Activated CD8-positive, alpha-beta memory T cell treated with anti-CD3 and anti-CD28 coated beads, Interleukin-2, amount 10 ng/mL, durations not matched to agents 7 days and 5 days (primary cell): ENCODE measurements at regions not wholly inside any gene's neighbourhood (a gene's known extent, or its start where the extent isn't known, plus 50 kb on each side); places are given as distances from the start of the nearest gene placed in this dataset.
"Not testable (repeated sequence)": the region's sequence is repeated elsewhere in the genome, so short reads cannot be mapped to it uniquely, and the experiment has no call there.

Experiments used
- ATAC-seq: fragments of 150-1000 bp; cut with Tn5 transposase; one replicate; pipeline ENCODE4 v1.10.0; 2021; ENCODE audit warnings: moderate library complexity
- CTCF ChIA-PET: fragments of 350-600 bp; sonication (Branson Sonifier 250); formaldehyde crosslinking; loops from one replicate; lab custom pipeline; 2021; ENCODE audit warnings: antibody characterized with exemption; lab: Charles Lee
- DNase-seq: peaks from one replicate; pipeline ENCODE4 v3.0.0-alpha.2; 2020
- H3K27ac Mint-ChIP-seq: one replicate; pipeline ENCODE4 v1.8.0; 2021; ENCODE audit warnings: mild to moderate bottlenecking, mixed read lengths
- H3K27me3 Mint-ChIP-seq: one replicate; pipeline ENCODE4 v1.8.0; 2021; ENCODE audit warnings: mixed read lengths
- H3K36me3 Mint-ChIP-seq: one replicate; pipeline ENCODE4 v1.8.0; 2021; ENCODE audit warnings: mild to moderate bottlenecking, mixed read lengths
- H3K4me1 Mint-ChIP-seq: one replicate; pipeline ENCODE4 v1.8.0; 2021; ENCODE audit warnings: mixed read lengths
- H3K4me3 Mint-ChIP-seq: one replicate; pipeline ENCODE4 v1.8.0; 2021; ENCODE audit warnings: mild to moderate bottlenecking, moderate library complexity, mixed read lengths
- H3K9me3 Mint-ChIP-seq: one replicate; pipeline ENCODE4 v1.8.0; 2022; ENCODE audit warnings: low read depth, mixed read lengths

GRCh38 chr17:62137013-62137733, 72.1 kb upstream of the MED13 start:
- peaks cover 41% of the 10 kb centered on the region for H3K27me3 Mint-ChIP-seq
- H3K4me3 Mint-ChIP-seq, H3K27ac Mint-ChIP-seq, H3K4me1 Mint-ChIP-seq, H3K9me3 Mint-ChIP-seq, DNase-seq, H3K36me3 Mint-ChIP-seq, ATAC-seq, CTCF ChIA-PET: not testable (repeated sequence)

DNA sequence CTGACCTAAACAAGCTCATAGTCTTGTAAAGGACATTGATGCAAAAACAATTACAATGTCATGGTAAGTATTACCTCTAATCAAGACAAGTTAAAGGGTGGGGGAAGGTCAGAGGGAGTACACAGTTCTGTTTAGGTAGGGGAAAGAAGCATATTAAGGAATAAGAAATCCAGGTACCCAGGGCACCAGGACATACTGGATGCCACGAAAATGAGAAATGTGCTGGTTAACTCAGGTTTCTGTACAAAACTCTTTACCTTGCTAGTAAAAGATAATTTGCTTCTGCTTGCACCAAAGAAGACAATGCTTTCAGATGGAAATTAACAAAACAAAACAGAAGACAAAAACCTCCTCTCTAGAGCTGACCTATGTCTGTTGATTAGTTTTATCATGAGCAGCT, 70.7 kb upstream of the MED13 start:
- ATAC-seq (no peak), DNase-seq (no peak)
- H3K27ac Mint-ChIP-seq = no peak overlapping the region
- H3K4me1 Mint-ChIP-seq = peaks cover 5% of the 10 kb centered on the region
- peaks cover 41% of the 10 kb centered on the region for H3K27me3 Mint-ChIP-seq
- H3K9me3 Mint-ChIP-seq = no peaks in the 10 kb centered on the region
- CTCF ChIA-PET = interaction anchor here (0.9 kb wide), 1 partner anchor 13 kb away, joined by 4 read pairs; no protein-coding TSS in a partner anchor
- H3K4me3 Mint-ChIP-seq = no peak overlapping the region
- no peaks in the 10 kb centered on the region for H3K36me3 Mint-ChIP-seq

DNA sequence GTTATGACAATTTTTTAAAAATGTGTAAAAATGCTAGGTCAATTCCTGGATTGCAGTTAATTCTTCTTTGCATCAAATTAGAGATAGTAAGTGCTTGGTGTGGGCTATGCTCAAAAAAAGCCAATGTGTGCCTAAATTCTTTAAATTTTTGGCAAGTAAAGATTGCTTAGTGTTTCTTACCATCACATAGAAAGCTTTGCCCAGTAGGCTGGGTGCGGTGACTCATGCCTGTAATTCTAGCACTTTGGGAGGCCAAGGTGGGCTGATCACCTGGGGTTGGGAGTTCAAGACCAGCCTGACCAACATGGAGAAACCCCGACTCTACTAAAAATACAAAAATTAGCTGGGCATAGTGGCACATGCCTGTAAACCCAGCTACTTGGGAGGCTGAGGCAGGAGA, 70.0 kb upstream of the MED13 start:
- not testable (repeated sequence) for H3K9me3 Mint-ChIP-seq, DNase-seq, H3K4me3 Mint-ChIP-seq, H3K27ac Mint-ChIP-seq, ATAC-seq, H3K36me3 Mint-ChIP-seq, H3K4me1 Mint-ChIP-seq
- peaks cover 41% of the 10 kb centered on the region for H3K27me3 Mint-ChIP-seq
- CTCF ChIA-PET = interaction anchor here (0.9 kb wide), 1 partner anchor 13 kb away, joined by 4 read pairs; no protein-coding TSS in a partner anchor

GRCh38 chr17:62134397-62134796, 69.3 kb upstream of the MED13 start:
- Mint-ChIP-seq H3K36me3 (no peaks in the 10 kb centered on the region), H3K4me3 (no peak overlapping the region), H3K9me3 (no peaks in the 10 kb centered on the region), H3K4me1 (peaks cover 5% of the 10 kb centered on the region), H3K27me3 (peaks cover 41% of the 10 kb centered on the region), H3K27ac (no peak overlapping the region)
- no peak for ATAC-seq
- CTCF ChIA-PET = no interaction called here
- no peak for DNase-seq

DNA sequence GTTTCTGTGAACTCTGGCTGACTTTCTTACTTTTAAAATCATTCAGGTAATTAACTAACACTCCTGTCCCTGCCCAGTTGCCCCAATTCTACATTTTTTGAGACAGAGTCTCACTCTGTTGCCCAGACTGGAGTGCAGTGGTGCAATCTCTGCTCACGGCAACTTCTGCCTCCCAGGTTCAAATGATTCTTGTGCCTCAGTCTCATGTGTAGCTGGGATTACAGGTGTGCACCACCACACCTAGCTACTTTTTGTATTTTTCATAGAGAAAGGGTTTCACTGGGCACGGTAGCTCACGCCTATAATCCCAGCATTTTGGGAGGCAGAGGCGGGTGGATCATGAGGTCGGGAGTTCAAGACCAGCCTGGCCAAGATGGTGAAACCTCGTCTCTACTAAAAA, 66.2 kb upstream of the MED13 start:
- H3K27me3 Mint-ChIP-seq = peaks cover 20% of the 10 kb centered on the region
- H3K4me1 Mint-ChIP-seq, CTCF ChIA-PET: not testable (repeated sequence)

DNA sequence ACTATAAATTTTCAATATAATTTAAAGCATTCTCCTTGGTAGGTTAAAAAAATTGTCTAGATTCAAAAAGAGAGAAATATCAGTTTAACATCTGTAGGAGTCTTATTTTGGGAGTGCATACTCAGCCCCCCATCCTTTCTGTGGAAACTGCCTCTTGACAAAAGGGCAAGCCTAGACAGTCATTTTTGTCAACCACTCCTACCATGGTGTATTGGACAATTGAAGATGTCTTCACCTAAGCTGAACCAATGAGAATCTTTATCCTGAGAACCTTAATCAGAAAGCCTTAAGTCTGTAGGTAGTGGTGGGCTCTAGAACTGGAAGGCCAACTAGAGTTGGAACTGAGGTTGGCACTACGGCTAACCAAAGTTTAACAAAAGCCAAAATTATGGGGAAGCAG, 65.7 kb upstream of the MED13 start:
- CTCF ChIA-PET = no interaction called here
- ATAC-seq = no peak
- peaks cover 9% of the 10 kb centered on the region for H3K4me1 Mint-ChIP-seq

More for the DNA sequence above, 66.2 kb upstream of the MED13 start:
- DNase-seq, H3K9me3 Mint-ChIP-seq, H3K36me3 Mint-ChIP-seq, H3K27ac Mint-ChIP-seq, H3K4me3 Mint-ChIP-seq, ATAC-seq: not testable (repeated sequence)

DNA sequence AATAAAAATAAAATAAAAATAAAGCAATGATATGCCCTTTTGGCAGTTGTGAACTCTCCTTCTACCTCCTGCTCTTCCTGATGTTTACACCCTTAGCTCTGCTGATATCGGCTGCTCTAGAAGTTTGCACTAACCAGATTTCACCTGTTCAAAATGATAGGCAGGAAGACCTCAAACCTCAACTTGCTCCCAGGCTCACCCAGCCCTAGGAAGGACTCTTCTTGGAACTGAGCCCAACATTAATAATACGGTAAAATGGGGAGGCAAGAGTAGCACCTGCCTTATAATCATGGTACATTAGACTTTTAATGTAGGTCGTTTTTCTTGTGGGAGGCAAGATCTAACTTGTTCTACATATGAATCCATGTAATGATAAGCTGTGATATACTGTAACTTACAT, 61.2 kb upstream of the MED13 start:
- no peak for DNase-seq
- peaks cover 1% of the 10 kb centered on the region for H3K36me3 Mint-ChIP-seq
- peak overlapping the region; percentile 4 for H3K27ac Mint-ChIP-seq
- ATAC-seq = no peak
- H3K4me3 Mint-ChIP-seq = no peak overlapping the region
- H3K27me3 Mint-ChIP-seq = peaks cover 13% of the 10 kb centered on the region
- H3K9me3 Mint-ChIP-seq = no peaks in the 10 kb centered on the region
- CTCF ChIA-PET = no interaction called here
- H3K4me1 Mint-ChIP-seq = peaks cover 21% of the 10 kb centered on the region

More for the DNA sequence above, 65.7 kb upstream of the MED13 start:
- H3K9me3 Mint-ChIP-seq = no peaks in the 10 kb centered on the region
- no peak for DNase-seq
- no peak overlapping the region for H3K4me3 Mint-ChIP-seq
- H3K27me3 Mint-ChIP-seq = peaks cover 18% of the 10 kb centered on the region
- no peak overlapping the region for H3K27ac Mint-ChIP-seq
- no peaks in the 10 kb centered on the region for H3K36me3 Mint-ChIP-seq

DNA sequence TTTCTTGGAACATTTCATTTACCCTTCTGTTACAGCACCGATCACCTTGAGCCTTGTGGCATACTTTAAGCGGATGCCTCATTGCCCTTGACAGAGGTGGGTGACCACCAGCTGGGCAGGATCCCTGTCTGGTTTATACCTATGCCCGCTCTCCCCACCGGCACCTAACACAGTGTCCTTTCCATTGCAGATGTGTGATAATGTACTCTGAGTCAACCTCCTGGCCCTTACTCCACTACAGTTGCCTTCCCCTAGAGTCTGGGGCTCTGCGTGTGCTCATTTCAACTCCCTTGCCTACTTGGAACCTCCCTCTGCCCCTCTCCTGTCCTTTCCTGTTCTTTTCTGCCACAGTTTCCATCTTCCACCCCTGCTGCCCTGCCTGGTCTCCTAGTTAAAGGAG, 60.2 kb upstream of the MED13 start:
- Mint-ChIP-seq H3K27me3 (peaks cover 13% of the 10 kb centered on the region), H3K4me1 (peaks cover 29% of the 10 kb centered on the region), H3K27ac (no peak overlapping the region), H3K36me3 (peaks cover 1% of the 10 kb centered on the region), H3K4me3 (no peak overlapping the region), H3K9me3 (no peaks in the 10 kb centered on the region)
- no peak for ATAC-seq
- CTCF ChIA-PET = interaction anchor here (1.4 kb wide), 1 partner anchor 16 kb away, joined by 5 read pairs; no protein-coding TSS in a partner anchor
- DNase-seq = no peak

DNA sequence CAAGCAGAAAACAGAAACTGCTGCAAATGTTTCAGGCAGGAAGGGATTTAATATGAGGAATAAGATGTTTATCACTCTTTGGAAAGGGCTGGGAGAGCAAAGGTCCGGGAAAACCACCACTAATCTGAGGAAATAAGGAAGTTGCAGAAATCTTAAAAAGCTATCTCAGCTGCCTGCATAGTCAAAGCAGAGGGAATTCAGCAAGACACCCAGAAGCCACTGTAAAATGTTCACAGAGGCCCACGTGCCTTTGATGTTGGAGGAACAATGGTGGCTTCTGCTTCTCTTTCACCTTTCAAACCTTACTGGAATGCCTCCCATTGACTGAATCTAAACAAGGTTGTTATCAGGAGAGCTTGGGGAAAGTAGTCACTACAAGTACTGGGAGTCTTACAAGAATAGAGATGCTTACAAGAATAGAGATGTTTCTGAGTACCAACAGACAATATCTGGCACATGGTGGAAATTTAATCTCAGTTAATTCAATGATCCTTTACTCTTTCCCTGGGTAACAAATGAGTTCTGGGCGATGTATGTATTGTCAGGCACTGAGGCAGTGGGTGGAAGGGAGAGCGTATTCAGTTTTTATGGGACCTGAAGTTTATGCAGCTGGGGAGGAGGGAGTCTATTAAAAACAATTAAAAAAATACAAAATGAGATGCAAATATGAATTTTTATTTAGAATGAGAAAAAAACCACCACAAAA, 56.1 kb upstream of the MED13 start:
- ATAC-seq (no peak), DNase-seq (no peak)
- H3K27ac Mint-ChIP-seq = peak overlapping the region; percentile 9
- H3K27me3 Mint-ChIP-seq = peaks cover 11% of the 10 kb centered on the region
- H3K4me3 Mint-ChIP-seq = no peak overlapping the region
- H3K4me1 Mint-ChIP-seq = peaks cover 34% of the 10 kb centered on the region
- CTCF ChIA-PET = interaction anchor here (2.7 kb wide), 1 partner anchor 11 kb away, joined by 13 read pairs; no protein-coding TSS in a partner anchor
- H3K9me3 Mint-ChIP-seq = no peaks in the 10 kb centered on the region
- H3K36me3 Mint-ChIP-seq = peaks cover 3% of the 10 kb centered on the region

DNA sequence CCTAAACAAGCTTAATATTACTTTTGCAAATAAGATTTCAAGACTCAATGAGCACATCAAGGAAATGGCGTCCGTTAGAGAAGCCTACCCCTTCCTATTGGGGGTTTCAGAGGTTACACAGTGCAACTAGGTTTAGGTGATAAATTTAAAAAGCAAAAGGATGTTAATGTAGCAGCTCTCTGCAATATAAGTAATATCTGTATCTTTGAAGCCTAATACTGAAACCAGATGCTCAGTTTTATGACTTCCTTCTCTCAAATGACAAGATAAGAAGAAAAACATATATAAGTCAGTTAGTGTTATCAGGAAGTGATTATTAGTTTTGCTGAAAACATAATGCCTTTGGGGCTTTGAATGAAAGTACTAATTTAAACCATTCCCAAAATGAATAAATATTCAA, 54.3 kb upstream of the MED13 start:
- ATAC-seq (peak; percentile 85), DNase-seq (no peak)
- no peak overlapping the region for H3K4me3 Mint-ChIP-seq
- H3K36me3 Mint-ChIP-seq = peaks cover 3% of the 10 kb centered on the region
- peak overlapping the region; percentile 73 for H3K27ac Mint-ChIP-seq
- H3K9me3 Mint-ChIP-seq = no peaks in the 10 kb centered on the region
- CTCF ChIA-PET = interaction anchor here (0.5 to 1.5 kb wide), 2 partner anchors 10 to 455 kb away, joined by 3 to 6 read pairs; no protein-coding TSS in a partner anchor
- peaks cover 27% of the 10 kb centered on the region for H3K4me1 Mint-ChIP-seq
- H3K27me3 Mint-ChIP-seq = peaks cover 4% of the 10 kb centered on the region
